GM12873 (cell line): ENCODE measurements at regions not wholly inside any gene's neighbourhood (a gene's known extent, or its start where the extent isn't known, plus 50 kb on each side); places are given as distances from the start of the nearest gene placed in this dataset.

Source experiments
- CTCF ChIP-seq: IDR thresholded peaks from 2 replicates; pipeline ENCODE4 v1.5.1; 2012; ENCODE audit warnings: low read depth, mild to moderate bottlenecking, moderate library complexity, low read length, control low read depth; ENCODE audit not compliant: insufficient read depth; ENCODE audit errors: missing control alignments

DNA sequence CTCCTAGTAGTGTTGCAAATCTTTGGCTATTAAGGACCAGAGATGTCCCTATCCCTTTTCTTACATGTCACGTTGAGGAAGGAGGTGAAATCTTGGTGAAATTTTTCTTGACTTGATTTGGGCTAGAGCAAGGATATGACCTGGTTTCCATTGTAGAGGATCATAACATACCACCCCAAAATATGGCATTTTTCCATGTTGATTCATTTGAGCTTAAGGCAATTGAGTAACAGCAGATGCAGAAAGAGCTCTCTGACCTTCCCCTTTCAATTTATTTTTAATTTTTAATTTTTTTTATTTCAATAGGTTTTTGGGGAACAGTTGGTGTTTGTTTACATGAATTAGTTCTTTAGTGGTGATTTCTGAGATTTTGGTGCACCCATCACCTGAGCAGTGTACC lies 61.2 kb upstream of the MAP1B start:
- TF ChIP-seq CTCF: no peak

DNA sequence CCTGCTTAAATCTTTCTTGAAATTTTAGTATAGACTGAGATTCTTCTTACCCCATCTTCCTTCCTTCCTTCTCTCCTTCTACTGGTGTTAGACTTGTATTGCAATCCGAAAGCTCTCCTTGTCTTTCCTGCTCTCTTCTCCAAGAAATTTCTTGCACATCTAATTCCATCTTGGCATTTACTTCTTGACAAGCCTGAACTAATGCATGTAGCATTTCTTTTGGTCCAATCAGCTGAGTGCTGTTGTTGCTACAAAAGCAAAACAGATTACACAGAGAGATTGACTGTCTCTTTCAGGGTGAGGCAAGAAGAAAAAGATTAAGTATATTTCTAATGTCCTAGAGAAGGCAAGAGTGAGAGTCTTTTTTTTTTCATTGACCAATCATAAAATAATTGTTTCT lies 51.6 kb upstream of the MAP1B start:
- TF ChIP-seq CTCF: no peak
